HG02840 (cell line): ENCODE measurements at regions not wholly inside any gene's neighbourhood (a gene's known extent, or its start where the extent isn't known, plus 50 kb on each side); places are given as distances from the start of the nearest gene placed in this dataset.
"Not testable (repeated sequence)": the region's sequence is repeated elsewhere in the genome, so short reads cannot be mapped to it uniquely, and the experiment has no call there.

Source experiments
- ATAC-seq: cut with Tn5 transposase; IDR thresholded peaks from one replicate; pipeline ENCODE4 v1.9.1; 2021; ENCODE audit warnings: mild to moderate bottlenecking, moderate library complexity, moderate number of reproducible peaks; ENCODE audit not compliant: unreplicated experiment, low FRiP score

- ATAC-seq = no peak
Observed at GRCh38 chr3:194054016-194054415, 81.9 kb upstream of the HES1 start.

GRCh38 chr3:194054540-194054939 is 81.4 kb upstream of the HES1 start:
- no peak for ATAC-seq

- no peak for ATAC-seq
Observed at GRCh38 chr3:194054961-194055360, 81.0 kb upstream of the HES1 start.

GRCh38 chr3:194056323-194056722 is 79.6 kb upstream of the HES1 start:
- ATAC-seq = not testable (repeated sequence)

- ATAC-seq = no peak
Observed at GRCh38 chr3:194056731-194057415, 79.1 kb upstream of the HES1 start.

GRCh38 chr3:194057570-194058188 is 78.3 kb upstream of the HES1 start:
- no peak for ATAC-seq

- no peak for ATAC-seq
Observed at GRCh38 chr3:194058189-194058571, 77.8 kb upstream of the HES1 start.

- ATAC-seq = no peak
Observed at GRCh38 chr3:194058753-194059152, 77.2 kb upstream of the HES1 start.

- ATAC-seq = no peak
Observed at GRCh38 chr3:194061421-194062030, 74.4 kb upstream of the HES1 start.

- ATAC-seq = no peak
Observed at GRCh38 chr3:194062830-194063229, 73.1 kb upstream of the HES1 start.

GRCh38 chr3:194064380-194065332 is 71.3 kb upstream of the HES1 start:
- no peak for ATAC-seq

- not testable (repeated sequence) for ATAC-seq
Observed at GRCh38 chr3:194067327-194067726, 68.6 kb upstream of the HES1 start.

- no peak for ATAC-seq
Observed at GRCh38 chr3:194067949-194068362, 68.0 kb upstream of the HES1 start.

- ATAC-seq = no peak
Observed at GRCh38 chr3:194069421-194070219, 66.3 kb upstream of the HES1 start.

GRCh38 chr3:194070220-194070633 is 65.7 kb upstream of the HES1 start:
- no peak for ATAC-seq

GRCh38 chr3:194070634-194071409 is 65.1 kb upstream of the HES1 start:
- peak; percentile 94 for ATAC-seq

GRCh38 chr3:194072097-194072428 is 63.9 kb upstream of the HES1 start:
- ATAC-seq = no peak

- ATAC-seq = no peak
Observed at GRCh38 chr3:194072691-194073279, 63.2 kb upstream of the HES1 start.

GRCh38 chr3:194073926-194074325 is 62.0 kb upstream of the HES1 start:
- no peak for ATAC-seq
